ENCODE measurements at regions not wholly inside any gene's neighbourhood (a gene's known extent, or its start where the extent isn't known, plus 50 kb on each side); places are given as distances from the start of the nearest gene placed in this dataset.
"Not testable (repeated sequence)": the region's sequence is repeated elsewhere in the genome, so short reads cannot be mapped to it uniquely, and the experiment has no call there.

GRCh38 chr15:53133255-53133850 is 343.2 kb upstream of the ONECUT1 start:
- no peak for DNase-seq (ENCODE audit: low read depth in 4 of 4, low spot score in 2 of 4)

- DNase-seq (ENCODE audit: low read depth in 4 of 4, low spot score in 2 of 4): no peak
Measured at GRCh38 chr15:53130943-53131342, 340.8 kb upstream of the ONECUT1 start.

DNA sequence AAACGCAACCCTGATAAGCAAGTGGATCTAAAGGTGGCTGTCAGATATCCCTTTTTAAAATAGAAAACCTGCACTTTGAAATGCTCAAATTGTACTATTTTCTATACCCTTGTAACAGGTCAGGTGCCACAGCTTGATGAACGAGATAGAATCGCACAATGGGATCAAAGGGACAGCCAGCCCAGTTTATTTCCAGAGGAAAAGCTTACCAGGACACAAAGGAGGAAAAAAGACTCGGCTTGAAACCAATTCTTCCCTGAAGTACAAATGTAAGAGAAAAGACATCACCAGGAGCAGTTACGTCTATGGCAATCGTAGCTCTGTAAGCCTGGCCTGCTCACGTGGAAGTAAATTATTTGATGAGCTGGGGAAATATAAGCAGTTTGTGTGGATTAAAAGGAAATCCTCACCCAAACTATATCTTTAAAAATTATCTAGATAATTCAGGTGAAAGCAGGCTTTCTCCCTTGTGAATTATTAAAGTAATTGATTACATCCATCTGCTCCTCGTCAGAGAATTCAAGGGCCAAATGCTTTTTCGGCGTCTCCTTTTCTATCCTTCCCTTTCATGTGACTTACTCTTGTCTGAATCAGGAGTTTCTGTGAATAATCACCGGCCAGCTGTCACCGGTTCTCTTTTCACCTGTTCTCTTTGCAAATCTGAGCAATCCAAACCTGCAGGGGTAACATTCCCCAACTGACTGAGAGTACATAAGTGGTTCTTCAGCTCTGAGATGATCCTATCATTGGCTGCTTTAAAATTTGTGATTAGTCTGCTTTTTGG is 339.2 kb upstream of the ONECUT1 start:
- DNase-seq (ENCODE audit: low read depth in 4 of 4, low spot score in 2 of 4): no peak

DNA sequence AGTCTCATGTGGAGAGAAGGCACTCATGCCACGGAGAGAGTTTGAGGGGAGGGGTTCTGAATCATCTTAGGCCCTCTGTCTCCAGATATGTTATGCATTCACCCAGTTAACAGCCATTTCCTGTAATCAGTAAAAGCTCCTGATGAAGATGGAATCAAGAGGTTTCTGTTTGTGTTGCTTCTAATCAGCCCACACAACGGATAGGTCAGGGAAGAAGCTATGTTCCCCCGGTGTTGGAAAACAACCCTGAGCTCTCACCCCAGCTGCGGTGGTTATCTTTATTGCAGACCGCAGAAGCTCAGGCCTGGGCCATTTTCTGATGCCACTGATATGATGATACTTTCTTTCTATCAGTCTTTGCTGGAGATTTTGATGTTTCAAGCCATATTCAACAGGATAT is 338.5 kb upstream of the ONECUT1 start:
- DNase-seq (ENCODE audit: low read depth in 4 of 4, low spot score in 2 of 4): no peak

- no peak for DNase-seq (ENCODE audit: low read depth in 4 of 4, low spot score in 2 of 4)
Measured at GRCh38 chr15:53126144-53126543, 336.0 kb upstream of the ONECUT1 start.

DNA sequence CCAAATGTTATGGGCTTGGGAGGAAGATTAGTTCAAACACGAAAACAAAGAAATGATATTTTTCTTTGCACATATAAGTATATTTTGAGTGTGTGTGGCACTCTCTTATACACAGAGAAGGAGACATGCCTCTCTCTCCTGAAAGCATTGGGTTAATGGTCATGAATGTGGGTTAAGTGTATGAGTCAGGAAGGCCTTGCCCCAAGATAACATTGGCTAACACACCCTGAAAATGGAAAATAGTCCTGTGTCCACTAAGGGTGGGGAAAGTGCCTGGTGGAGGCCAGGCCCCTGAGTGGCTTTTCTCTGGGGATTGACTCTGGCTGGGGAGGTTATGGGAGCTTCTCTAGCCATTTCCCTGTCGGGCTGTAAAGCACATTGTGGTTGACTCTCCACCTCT is 332.7 kb upstream of the ONECUT1 start:
- no peak for DNase-seq (ENCODE audit: low read depth in 4 of 4, low spot score in 2 of 4)

DNA sequence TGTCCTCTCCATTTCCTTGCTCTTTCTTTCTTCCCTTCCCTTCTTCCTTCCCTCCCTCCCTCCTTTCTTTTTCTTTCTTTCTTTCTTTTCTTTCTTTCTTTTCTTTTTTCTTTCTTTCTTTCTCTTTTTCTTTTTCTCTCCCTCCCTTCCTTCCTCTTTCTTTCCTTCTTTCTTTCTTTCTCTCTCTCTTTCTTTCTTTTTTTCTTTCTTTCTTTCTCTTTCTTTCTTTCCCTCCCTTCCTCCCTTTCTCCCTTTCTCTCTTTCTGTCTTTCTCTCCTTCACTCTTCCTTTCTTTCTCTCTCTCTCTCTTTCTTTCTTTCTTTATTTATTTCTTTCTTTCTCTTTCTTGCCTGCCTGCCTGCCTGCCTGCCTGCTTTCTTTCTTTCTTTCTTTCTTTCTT is 326.8 kb upstream of the ONECUT1 start:
- DNase-seq (ENCODE audit: low read depth in 4 of 4, low spot score in 2 of 4): not testable (repeated sequence)

DNA sequence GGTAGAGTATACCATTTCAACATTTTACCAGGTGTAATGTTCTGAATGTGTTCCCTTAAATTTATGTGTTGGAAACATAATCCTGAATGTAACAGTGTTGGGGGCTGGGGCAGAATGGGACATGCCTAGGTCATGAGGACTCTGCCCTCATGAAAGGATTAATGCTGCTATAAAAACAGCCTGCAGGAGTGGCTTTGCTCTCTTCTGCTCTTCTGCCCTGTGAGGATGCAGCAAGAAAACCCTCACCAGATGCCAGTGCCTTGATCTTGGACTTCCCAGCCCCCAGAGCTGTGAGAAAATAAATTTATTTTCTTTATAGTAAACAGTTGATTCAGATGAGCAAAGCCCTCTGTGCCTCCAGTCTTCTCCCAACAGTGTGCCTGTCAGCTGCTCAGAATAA is 326.0 kb upstream of the ONECUT1 start:
- no peak for DNase-seq (ENCODE audit: low read depth in 4 of 4, low spot score in 2 of 4)

- DNase-seq (ENCODE audit: low read depth in 4 of 4, low spot score in 2 of 4): no peak
Measured at GRCh38 chr15:53115563-53115962, 325.4 kb upstream of the ONECUT1 start.

DNA sequence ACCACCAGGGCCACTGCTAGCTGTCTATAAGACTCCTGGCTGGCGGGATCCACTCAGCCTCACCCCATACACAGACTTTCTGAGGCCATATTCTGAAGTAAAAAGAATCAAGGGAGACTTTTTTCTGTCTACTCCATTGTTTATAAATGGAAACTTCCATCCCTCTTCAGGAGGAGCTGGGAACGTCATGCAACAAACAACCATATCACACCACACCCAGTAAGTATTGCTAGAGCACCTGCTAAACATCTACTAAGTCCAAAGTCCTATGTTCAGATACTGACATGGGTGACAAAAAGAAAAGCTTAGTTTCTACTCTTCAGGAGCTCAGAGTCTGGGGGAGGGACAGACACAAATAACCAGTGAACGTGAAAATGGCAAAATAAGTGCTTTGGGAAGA is 324.8 kb upstream of the ONECUT1 start:
- DNase-seq (ENCODE audit: low read depth in 4 of 4, low spot score in 2 of 4): no peak

DNA sequence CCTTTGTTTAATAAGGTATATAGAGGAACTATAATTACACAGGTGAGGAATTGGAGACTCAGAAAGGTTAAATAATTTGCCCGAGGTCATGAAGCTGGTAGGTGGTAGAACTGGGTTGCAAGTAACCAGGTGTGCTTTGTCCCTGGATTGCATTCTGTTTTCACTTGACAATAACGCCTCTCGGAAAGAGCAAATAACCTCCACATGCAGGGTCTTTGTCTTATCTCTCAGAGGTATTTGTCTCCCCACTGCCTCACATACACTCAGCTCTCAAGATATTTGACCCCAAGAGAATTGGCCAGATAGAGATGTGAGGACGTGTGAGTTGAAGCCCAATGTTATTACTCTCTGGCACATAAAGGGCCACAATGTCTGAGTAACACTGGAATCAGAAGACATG is 320.9 kb upstream of the ONECUT1 start:
- no peak for DNase-seq (ENCODE audit: low read depth in 4 of 4, low spot score in 2 of 4)

GRCh38 chr15:53108319-53108718 is 318.2 kb upstream of the ONECUT1 start:
- no peak for DNase-seq (ENCODE audit: low read depth in 4 of 4, low spot score in 2 of 4)

GRCh38 chr15:53107855-53108254 is 317.7 kb upstream of the ONECUT1 start:
- no peak for DNase-seq (ENCODE audit: low read depth in 4 of 4, low spot score in 2 of 4)

- no peak for DNase-seq (ENCODE audit: low read depth in 4 of 4, low spot score in 2 of 4)
Measured at GRCh38 chr15:53106505-53107286, 316.6 kb upstream of the ONECUT1 start.

DNA sequence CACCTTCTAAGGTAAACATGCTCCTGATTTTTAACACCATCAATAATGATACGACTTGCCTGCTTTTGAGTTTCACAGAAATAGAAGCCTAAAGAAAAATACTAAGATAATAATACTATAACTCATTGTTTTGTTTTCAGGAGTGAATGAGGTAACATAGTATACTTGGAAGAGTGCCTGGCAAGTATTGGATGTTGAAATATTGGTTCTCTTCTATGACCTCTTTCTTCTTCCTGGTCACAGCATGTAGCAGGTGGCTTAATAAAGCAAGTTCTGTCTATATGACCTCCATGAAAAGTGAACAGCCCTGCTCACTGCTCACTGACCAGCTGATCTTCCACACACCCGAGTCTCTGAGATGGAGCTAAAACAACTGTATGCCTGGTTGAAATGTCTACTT is 312.3 kb upstream of the ONECUT1 start:
- no peak for DNase-seq (ENCODE audit: low read depth in 4 of 4, low spot score in 2 of 4)

- DNase-seq (ENCODE audit: low read depth in 4 of 4, low spot score in 2 of 4): no peak
Measured at GRCh38 chr15:53080484-53080883, 290.3 kb upstream of the ONECUT1 start.

GRCh38 chr15:53074221-53074620 is 284.1 kb upstream of the ONECUT1 start:
- DNase-seq (ENCODE audit: low read depth in 4 of 4, low spot score in 2 of 4): no peak

DNA sequence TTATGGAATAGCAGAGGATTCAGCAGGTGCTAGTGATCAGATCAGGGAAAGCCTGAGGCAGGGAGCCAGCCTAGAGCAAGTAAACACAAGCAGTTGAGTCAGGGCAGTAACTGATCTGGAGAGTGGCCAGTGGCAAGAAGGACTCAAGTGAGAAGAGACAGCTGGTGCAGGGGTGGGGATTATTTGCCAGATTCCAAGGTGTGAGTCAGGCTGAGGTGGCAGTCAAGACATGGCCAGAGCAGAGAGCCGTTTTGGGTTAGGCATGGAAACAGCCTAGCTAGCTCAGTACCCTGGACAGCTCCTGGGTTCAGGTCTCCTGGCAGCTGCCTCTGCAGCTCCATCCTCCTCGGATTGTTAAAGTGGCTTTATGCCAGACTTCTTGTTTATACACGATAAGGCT is 281.9 kb upstream of the ONECUT1 start:
- DNase-seq (ENCODE audit: low read depth in 4 of 4, low spot score in 2 of 4): peak; percentile 13 to 70 (median 46)

DNA sequence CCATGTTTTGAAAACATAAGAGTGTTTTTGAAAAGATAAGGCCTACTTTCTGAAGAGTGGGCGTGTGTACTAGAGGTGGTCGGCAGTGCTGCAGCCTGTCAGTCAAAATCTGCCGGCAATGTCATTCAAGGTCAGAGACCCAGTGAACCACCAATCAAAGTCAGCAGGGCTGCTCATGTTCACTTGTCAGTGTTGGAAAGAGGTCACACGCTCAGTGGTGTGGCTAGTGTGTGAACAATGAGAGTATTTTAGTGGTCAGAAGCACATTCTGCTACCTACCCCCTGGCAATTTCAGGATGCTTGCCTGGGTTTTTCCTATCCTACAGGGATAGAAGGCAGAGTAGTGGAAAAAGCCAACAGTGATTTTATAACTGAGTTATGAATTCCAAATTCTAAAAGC is 278.5 kb upstream of the ONECUT1 start:
- no peak for DNase-seq (ENCODE audit: low read depth in 4 of 4, low spot score in 2 of 4)

GRCh38 chr15:53059273-53060043 is 269.3 kb upstream of the ONECUT1 start:
- no peak for DNase-seq (ENCODE audit: low read depth in 4 of 4, low spot score in 2 of 4)
